ENCODE measurements at regions not wholly inside any gene's neighbourhood (a gene's known extent, or its start where the extent isn't known, plus 50 kb on each side); places are given as distances from the start of the nearest gene placed in this dataset.

- no peak for TF ChIP-seq CTCF (conservative IDR thresholded peaks at IDR 0.05; ENCODE audit: low read depth, low read length)
- no peak for TF ChIP-seq EZH2 (IDR thresholded peaks at IDR 0.05; ENCODE audit: borderline replicate concordance, low read depth, low read length, poor library complexity, severe bottlenecking)
These were observed 315.8 kb downstream of the ADGRD1 start for GRCh38 chr12:131269551-131269950.
